ENCODE measurements at regions not wholly inside any gene's neighbourhood (a gene's known extent, or its start where the extent isn't known, plus 50 kb on each side); places are given as distances from the start of the nearest gene placed in this dataset.
"Not testable (repeated sequence)": the region's sequence is repeated elsewhere in the genome, so short reads cannot be mapped to it uniquely, and the experiment has no call there.

DNA sequence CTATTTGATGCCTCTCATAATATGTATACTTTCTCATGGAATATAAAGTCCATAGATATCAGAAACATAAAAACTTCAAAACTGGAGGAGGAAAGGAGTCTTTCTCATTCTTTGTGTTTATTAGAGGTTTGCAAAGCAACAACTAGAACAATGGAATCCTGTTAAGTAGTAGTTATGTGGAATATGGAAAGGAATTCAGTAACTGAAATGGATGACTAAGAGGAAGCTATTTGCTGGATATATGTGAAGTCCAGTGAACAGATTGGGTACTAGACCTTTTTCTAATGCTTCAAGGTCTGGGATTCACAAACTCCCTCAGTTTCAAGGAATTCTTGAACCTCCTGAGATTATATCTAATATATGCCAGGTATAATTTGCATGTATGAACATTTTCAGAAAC is 353.6 kb upstream of the FANCL start:
- intact Hi-C loops (cut with DNase I, micrococcal nuclease): no loop called here

DNA sequence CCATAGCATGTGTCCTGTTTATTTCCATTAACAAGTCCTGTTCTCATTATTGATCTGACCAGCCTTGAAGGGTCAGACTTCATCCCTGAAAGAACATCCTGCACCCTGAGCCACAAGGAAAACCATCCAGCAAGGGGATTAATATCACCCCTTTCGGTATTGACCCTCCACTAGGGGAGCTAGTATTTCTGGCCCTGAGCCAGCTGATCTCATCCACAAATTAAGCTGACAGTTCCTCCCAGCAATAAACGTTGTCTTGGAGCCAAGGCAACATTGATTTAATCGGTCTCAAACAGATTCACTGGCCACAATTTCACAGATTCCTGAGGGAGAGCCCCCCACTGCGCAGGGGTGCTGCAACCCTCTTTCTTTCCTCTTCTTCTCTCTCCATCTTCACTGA is 353.1 kb upstream of the FANCL start:
- Histone ChIP-seq H3K9me3 (no peaks in the 10 kb centered on the region), H3K4me3 (no peak overlapping the region), H3K4me1 (ENCODE audit: low read depth) (no peaks in the 10 kb centered on the region), H3K36me3 (ENCODE audit: low read depth) (no peaks in the 10 kb centered on the region)
- intact Hi-C loops (cut with DNase I, micrococcal nuclease): no loop called here
- no peak for ATAC-seq
- no peak for TF ChIP-seq CTCF (IDR thresholded peaks at IDR 0.05)
- DNase-seq: no peak

More for the DNA sequence above, 353.6 kb upstream of the FANCL start:
- Histone ChIP-seq H3K36me3 (ENCODE audit: low read depth) (no peaks in the 10 kb centered on the region), H3K4me3 (no peak overlapping the region), H3K9me3 (no peaks in the 10 kb centered on the region), H3K4me1 (ENCODE audit: low read depth) (no peaks in the 10 kb centered on the region)
- TF ChIP-seq CTCF (IDR thresholded peaks at IDR 0.05): no peak
- no peak for ATAC-seq
- no peak for DNase-seq

DNA sequence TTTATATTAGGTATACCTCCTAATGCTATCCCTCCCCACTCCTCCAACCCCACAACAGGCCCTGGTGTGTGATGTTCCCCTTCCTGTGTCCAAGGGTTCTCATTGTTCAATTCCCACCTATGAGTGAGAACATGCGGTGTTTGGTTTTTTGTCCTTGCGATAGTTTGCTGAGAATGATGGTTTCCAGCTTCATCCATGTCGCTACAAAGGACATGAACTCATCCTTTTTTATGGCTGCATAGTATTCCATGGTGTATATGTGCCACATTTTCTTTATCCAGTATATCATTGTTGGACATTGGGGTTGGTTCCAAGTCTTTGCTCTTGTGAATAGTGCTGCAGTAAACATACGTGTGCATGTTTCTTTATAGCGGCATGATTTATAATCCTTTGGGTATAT is 345.1 kb upstream of the FANCL start:
- intact Hi-C loops (cut with DNase I, micrococcal nuclease); H3K4me3 ChIP-seq; ATAC-seq; H3K4me1 ChIP-seq (ENCODE audit: low read depth); H3K9me3 ChIP-seq; DNase-seq; H3K36me3 ChIP-seq (ENCODE audit: low read depth): not testable (repeated sequence)

GRCh38 chr2:58585233-58585632 is 344.1 kb upstream of the FANCL start:
- no peak overlapping the region for H3K4me3 ChIP-seq
- H3K36me3 ChIP-seq (ENCODE audit: low read depth): no peaks in the 10 kb centered on the region
- intact Hi-C loops (cut with DNase I, micrococcal nuclease): no loop called here
- no peaks in the 10 kb centered on the region for H3K4me1 ChIP-seq (ENCODE audit: low read depth)
- H3K9me3 ChIP-seq: no peaks in the 10 kb centered on the region
- no peak for ATAC-seq
- no peak for DNase-seq
- TF ChIP-seq CTCF (IDR thresholded peaks at IDR 0.05): no peak

DNA sequence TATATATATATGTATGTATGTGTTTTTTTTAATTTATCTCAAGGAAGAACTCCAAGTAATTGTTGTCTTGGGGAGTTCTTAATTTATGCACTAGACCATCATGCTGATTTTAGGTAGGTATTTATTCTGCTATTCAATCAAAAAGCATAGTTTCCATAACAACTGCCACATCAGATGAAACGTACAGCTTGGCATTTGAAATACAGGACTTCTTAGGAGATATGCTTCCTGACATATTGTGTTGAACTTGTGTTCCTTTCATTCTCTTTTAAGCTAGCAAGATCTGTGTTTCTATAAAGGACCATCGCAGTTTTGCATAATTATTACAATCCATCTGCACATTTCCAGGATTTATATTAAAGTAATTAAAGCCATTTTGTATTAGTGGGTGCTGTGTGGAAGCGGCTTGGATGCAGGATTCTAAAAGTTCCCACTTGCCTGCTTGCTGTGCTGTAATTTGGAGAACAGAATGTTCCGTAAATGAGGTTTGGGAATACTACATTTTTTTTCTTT is 343.5 kb upstream of the FANCL start:
- intact Hi-C loops (cut with DNase I, micrococcal nuclease): no loop called here
- H3K4me3 ChIP-seq: no peak overlapping the region
- DNase-seq (no peak), ATAC-seq (no peak)
- H3K36me3 ChIP-seq (ENCODE audit: low read depth): no peaks in the 10 kb centered on the region
- no peaks in the 10 kb centered on the region for H3K4me1 ChIP-seq (ENCODE audit: low read depth)
- TF ChIP-seq CTCF (IDR thresholded peaks at IDR 0.05): no peak
- H3K9me3 ChIP-seq: no peaks in the 10 kb centered on the region

DNA sequence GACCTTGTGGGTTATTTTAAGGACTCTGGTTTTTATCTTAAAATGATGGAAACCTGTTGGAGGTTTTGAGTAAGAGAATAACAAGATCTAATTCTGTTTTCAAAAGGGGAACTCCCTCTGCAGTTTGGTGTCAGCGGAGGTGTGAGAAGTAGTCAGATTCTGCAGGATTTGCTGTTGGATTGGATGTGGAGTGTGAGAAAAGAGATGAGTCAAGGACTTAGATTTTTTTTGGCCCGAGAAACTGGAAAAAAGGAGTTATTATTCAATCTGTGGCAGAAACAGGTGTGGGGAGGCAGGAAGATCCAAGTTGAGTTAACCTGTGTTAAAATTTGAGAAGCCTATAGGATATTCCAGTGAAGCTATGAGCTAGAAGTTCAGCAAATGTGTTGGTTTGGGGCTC is 337.2 kb upstream of the FANCL start:
- Histone ChIP-seq H3K4me3 (no peak overlapping the region), H3K4me1 (ENCODE audit: low read depth) (no peaks in the 10 kb centered on the region), H3K9me3 (no peaks in the 10 kb centered on the region), H3K36me3 (ENCODE audit: low read depth) (no peaks in the 10 kb centered on the region)
- DNase-seq (no peak), ATAC-seq (no peak)
- no peak for TF ChIP-seq CTCF (IDR thresholded peaks at IDR 0.05)
- intact Hi-C loops (cut with DNase I, micrococcal nuclease): no loop called here
